ENCODE measurements at regions not wholly inside any gene's neighbourhood (a gene's known extent, or its start where the extent isn't known, plus 50 kb on each side); places are given as distances from the start of the nearest gene placed in this dataset.

DNA sequence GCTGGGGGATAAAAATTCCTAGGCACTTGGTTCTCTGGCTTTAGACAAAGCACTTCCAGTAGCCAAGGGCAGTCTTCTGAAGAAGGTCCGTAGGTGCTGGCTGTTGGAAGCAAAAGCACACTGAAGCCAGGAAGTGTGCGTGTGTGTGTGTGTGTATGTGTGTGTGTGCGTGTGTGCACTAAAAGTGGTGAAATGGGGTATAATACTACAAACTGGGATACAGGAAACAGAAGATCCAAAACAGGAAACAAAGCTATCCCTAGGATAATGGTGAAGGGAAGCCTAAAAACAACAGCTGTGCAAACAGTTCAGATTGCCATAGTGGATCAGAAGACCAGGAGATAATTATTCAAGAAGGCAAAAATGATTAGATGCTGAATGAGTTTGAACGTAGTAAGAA is 103.4 kb downstream of the IL20RB start:
- H3K27me3 Mint-ChIP-seq (ENCODE audit: insufficient read depth, unreplicated experiment): no peaks in the 10 kb centered on the region
- Histone ChIP-seq H3K4me1 (no peaks in the 10 kb centered on the region; the same call in 1 of the 2 replicates), H3K4me3 (ENCODE audit: low read depth, low read length) (no peak overlapping the region), H3K9me3 (no peaks in the 10 kb centered on the region), H3K36me3 (ENCODE audit: control insufficient read depth, insufficient read depth, low read length) (no peaks in the 10 kb centered on the region), H3K27me3 (replicated peaks; ENCODE audit: control insufficient read depth, insufficient read depth, low read length) (no peaks in the 10 kb centered on the region)
- ChIA-PET POLR2A (no interaction called here), CTCF (no interaction called here)
- H3K4me3 Mint-ChIP-seq (ENCODE audit: unreplicated experiment): no peak overlapping the region
- H3K9me3 Mint-ChIP-seq (ENCODE audit: unreplicated experiment): no peaks in the 10 kb centered on the region
- H3K36me3 Mint-ChIP-seq (ENCODE audit: insufficient read depth, unreplicated experiment): no peaks in the 10 kb centered on the region
- DNase-seq: no peak
- BruUV-seq (replicated peaks): no TSS peak
- intact Hi-C loops (cut with micrococcal nuclease; ENCODE audit: unreplicated experiment): no loop called here
- peak overlapping the region; percentile 12 for H3K27ac Mint-ChIP-seq (ENCODE audit: unreplicated experiment)
- TF ChIP-seq, protein P1, sequence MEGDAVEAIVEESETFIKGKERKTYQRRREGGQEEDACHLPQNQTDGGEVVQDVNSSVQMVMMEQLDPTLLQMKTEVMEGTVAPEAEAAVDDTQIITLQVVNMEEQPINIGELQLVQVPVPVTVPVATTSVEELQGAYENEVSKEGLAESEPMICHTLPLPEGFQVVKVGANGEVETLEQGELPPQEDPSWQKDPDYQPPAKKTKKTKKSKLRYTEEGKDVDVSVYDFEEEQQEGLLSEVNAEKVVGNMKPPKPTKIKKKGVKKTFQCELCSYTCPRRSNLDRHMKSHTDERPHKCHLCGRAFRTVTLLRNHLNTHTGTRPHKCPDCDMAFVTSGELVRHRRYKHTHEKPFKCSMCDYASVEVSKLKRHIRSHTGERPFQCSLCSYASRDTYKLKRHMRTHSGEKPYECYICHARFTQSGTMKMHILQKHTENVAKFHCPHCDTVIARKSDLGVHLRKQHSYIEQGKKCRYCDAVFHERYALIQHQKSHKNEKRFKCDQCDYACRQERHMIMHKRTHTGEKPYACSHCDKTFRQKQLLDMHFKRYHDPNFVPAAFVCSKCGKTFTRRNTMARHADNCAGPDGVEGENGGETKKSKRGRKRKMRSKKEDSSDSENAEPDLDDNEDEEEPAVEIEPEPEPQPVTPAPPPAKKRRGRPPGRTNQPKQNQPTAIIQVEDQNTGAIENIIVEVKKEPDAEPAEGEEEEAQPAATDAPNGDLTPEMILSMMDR (IDR thresholded peaks at IDR 0.05; ENCODE audit: insufficient read depth in 1 of 2, low read depth in 1 of 2, low read length in 1 of 2, severe bottlenecking in 1 of 2, unreplicated experiment in 1 of 2): no peak
- H3K4me1 Mint-ChIP-seq (ENCODE audit: low read depth, unreplicated experiment): peaks cover 33% of the 10 kb centered on the region

DNA sequence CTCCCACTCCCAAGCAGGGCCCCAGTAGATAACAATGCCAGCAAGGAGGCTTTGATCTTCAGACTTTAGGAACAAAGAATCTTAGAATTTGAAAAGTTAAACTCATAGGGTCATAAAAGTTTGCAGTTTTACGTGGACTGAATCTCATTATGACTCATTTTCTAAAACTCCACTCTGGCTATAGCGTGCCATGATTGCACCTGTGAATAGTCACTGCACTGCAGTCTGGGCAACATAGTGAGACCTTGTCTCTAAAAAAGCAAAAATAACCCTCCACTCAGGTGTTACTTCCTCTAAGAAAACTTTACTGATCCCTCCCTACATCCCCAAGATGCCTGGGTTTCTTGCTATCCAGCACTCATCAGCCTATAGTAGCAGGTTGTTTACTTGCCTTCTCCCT is 104.5 kb downstream of the IL20RB start:
- intact Hi-C loops (cut with micrococcal nuclease; ENCODE audit: unreplicated experiment): no loop called here
- no peak for DNase-seq
- ChIA-PET CTCF (no interaction called here), POLR2A (no interaction called here)
- Mint-ChIP-seq H3K27ac (ENCODE audit: unreplicated experiment) (no peak overlapping the region), H3K4me1 (ENCODE audit: low read depth, unreplicated experiment) (peaks cover 39% of the 10 kb centered on the region), H3K4me3 (ENCODE audit: unreplicated experiment) (no peak overlapping the region), H3K9me3 (ENCODE audit: unreplicated experiment) (no peaks in the 10 kb centered on the region), H3K27me3 (ENCODE audit: insufficient read depth, unreplicated experiment) (no peaks in the 10 kb centered on the region), H3K36me3 (ENCODE audit: insufficient read depth, unreplicated experiment) (no peaks in the 10 kb centered on the region)
- TF ChIP-seq, protein P1 (IDR thresholded peaks at IDR 0.05; ENCODE audit: insufficient read depth in 1 of 2, low read depth in 1 of 2, low read length in 1 of 2, severe bottlenecking in 1 of 2, unreplicated experiment in 1 of 2): no peak
- Histone ChIP-seq H3K9me3 (no peaks in the 10 kb centered on the region), H3K4me3 (ENCODE audit: low read depth, low read length) (no peak overlapping the region), H3K4me1 (no peaks in the 10 kb centered on the region; the same call in 1 of the 2 replicates), H3K36me3 (ENCODE audit: control insufficient read depth, insufficient read depth, low read length) (no peaks in the 10 kb centered on the region), H3K27me3 (replicated peaks; ENCODE audit: control insufficient read depth, insufficient read depth, low read length) (no peaks in the 10 kb centered on the region)
- no TSS peak for BruUV-seq (replicated peaks)

DNA sequence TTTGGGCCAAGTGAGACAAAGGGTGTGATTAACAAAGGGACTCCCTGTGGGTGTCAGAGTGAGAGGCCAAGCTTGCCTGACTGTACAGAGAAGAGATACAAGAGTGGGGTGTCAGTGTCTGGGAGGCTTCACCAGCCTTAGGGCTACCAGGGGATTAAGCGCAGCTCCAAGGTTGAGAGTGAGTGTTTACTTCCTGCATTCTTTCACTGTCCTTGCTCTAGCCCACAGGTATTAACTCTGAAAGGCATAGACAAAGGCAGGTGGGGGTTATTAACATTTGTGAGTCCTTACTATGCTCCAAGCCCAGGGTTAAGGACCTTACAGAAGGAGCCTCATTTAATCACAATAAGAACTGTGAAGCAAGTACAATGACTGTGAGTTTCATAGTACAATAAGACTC is 107.6 kb downstream of the IL20RB start:
- Mint-ChIP-seq H3K27ac (ENCODE audit: unreplicated experiment) (peak overlapping the region; percentile 48), H3K36me3 (ENCODE audit: insufficient read depth, unreplicated experiment) (no peaks in the 10 kb centered on the region), H3K27me3 (ENCODE audit: insufficient read depth, unreplicated experiment) (no peaks in the 10 kb centered on the region), H3K4me1 (ENCODE audit: low read depth, unreplicated experiment) (peaks cover 39% of the 10 kb centered on the region), H3K4me3 (ENCODE audit: unreplicated experiment) (no peak overlapping the region), H3K9me3 (ENCODE audit: unreplicated experiment) (no peaks in the 10 kb centered on the region)
- H3K4me3 ChIP-seq (ENCODE audit: low read depth, low read length): no peak overlapping the region
- H3K4me1 ChIP-seq: no peaks in the 10 kb centered on the region; the same call in 1 of the 2 replicates
- POLR2A ChIA-PET: no interaction called here
- H3K36me3 ChIP-seq (ENCODE audit: control insufficient read depth, insufficient read depth, low read length): no peaks in the 10 kb centered on the region
- CTCF ChIA-PET: no interaction called here
- no peaks in the 10 kb centered on the region for H3K27me3 ChIP-seq (replicated peaks; ENCODE audit: control insufficient read depth, insufficient read depth, low read length)
- H3K9me3 ChIP-seq: no peaks in the 10 kb centered on the region
- peak in 1 of 2 experiments; percentile 6 for DNase-seq
- TF ChIP-seq, protein P1 (IDR thresholded peaks at IDR 0.05; ENCODE audit: insufficient read depth in 1 of 2, low read depth in 1 of 2, low read length in 1 of 2, severe bottlenecking in 1 of 2, unreplicated experiment in 1 of 2): no peak
- BruUV-seq (replicated peaks): no TSS peak
- intact Hi-C loops (cut with micrococcal nuclease; ENCODE audit: unreplicated experiment): no loop called here

All from Caco-2 (cell line).